NCI-H526 (cell line): ENCODE measurements at regions not wholly inside any gene's neighbourhood (a gene's known extent, or its start where the extent isn't known, plus 50 kb on each side); places are given as distances from the start of the nearest gene placed in this dataset.
"Not testable (repeated sequence)": the region's sequence is repeated elsewhere in the genome, so short reads cannot be mapped to it uniquely, and the experiment has no call there.

Source experiments
- DNase-seq, 2 experiments: peaks; one replicate each; lab custom pipeline; 2025; lab: John Stamatoyannopoulos, UW

DNA sequence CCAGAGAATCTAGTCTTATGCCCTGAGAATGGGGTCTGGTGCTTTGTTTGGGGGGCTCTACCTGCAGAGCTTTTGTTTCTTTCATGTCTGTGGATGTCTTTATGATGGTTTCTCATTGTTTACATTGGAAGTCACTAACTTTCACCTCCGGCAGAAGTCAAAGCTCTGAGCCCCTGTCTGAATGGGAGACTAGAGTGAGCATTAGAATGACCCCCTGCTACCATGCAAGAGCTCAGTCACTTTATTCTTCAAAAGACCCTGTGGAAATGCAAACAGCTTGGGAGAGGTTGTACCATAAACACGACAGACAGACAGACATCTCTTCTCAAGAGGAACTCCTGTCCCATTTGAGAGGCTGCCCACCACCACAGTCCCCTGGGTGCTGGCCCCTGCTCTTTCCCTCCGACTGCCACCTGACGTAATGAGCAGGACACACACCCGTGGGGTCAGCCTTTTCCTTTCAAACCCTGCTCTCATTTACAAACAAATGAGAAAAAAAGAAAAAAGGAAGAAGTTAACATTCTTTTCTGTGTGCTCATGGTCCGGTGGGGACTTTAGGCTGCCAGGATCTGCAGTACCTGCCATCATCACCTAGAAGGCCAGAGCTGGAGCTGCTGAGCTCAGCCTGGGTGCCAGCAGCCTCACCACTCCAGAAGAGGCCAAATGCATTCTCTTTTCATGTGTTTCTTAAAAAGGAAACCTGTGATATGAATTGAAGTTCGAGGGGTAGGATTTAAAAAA lies 91.6 kb downstream of the FZD1 start:
- DNase-seq, result no peak

GRCh38 chr7:91356915-91357314 lies 92.7 kb downstream of the FZD1 start:
- no peak for DNase-seq

DNA sequence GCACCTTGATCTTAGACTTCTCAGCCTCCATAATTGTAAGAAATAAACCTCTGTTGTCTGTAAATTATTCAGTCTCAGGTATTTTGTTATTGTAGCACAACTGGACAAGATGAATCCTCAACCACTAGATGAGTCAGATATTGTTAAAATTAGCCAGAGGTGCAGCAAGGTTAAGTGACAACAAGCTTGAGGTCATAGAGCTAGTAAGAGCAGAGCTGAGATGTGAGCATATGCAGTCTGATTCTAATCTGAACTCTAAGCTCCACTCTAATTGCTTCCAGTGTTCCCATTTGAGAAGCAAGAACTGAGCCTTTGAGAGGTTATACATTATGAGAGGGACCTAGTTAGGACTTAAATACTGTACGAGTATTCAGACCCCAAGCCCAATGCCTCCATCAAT lies 93.1 kb downstream of the FZD1 start:
- no peak for DNase-seq

DNA sequence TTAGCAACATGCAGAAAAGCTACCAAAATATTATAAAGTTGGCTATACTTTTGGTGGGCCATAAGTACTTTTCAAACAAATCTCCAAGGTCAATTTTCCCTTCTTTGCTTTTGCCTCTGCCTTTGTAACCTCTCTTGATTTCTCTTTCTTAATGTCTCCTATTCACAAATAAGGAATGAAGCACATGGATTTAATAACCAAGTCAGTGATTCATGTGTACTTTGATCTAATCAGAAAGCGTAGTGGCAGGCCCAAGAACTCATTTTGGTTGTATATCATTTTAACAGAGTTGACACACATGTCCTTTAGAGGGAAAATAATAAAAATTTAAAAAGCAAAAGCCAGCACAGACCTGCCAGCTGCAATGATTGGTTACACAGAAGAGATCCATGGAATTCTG lies 93.7 kb downstream of the FZD1 start:
- DNase-seq, result no peak

GRCh38 chr7:91358303-91358702 lies 94.1 kb downstream of the FZD1 start:
- DNase-seq, result peak; percentile 40 to 54

DNA sequence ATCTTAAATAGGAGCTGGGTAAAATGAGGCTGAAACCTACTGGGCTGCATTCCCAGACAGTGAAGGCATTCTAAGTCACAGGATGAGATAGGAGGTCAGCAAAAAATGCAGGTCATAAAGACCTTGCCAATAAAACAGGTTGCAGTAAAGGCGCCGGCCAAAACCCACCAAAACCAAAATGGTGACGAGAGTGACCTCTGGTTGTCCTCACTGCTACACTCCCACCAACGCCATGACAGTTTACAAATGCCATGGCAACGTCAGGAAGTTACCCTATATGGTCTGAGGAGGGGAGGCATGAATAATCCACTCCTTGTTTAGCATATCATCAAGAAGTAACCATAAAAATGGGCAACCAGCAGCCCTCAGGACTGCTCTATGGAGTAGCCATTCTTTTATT lies 100.9 kb downstream of the FZD1 start:
- not testable (repeated sequence) for DNase-seq

DNA sequence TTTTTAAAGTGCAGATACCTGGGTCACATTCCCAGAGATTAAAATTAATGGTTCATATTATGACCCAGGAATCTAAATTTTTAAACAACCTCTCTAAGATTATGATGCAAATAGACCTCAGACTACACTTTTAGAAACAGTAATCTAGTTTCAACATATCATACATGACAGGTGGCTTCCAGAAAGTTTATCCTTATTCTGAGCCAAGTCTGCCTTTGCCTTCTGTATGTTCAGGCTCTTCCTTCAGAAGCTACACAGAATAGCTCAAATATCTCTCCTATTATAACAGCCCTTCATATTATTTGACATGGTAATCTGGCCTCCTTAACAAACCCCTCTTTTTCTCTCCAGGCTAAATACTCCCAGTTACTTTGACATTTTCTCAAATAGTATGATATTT lies 101.9 kb downstream of the FZD1 start:
- no peak for DNase-seq

DNA sequence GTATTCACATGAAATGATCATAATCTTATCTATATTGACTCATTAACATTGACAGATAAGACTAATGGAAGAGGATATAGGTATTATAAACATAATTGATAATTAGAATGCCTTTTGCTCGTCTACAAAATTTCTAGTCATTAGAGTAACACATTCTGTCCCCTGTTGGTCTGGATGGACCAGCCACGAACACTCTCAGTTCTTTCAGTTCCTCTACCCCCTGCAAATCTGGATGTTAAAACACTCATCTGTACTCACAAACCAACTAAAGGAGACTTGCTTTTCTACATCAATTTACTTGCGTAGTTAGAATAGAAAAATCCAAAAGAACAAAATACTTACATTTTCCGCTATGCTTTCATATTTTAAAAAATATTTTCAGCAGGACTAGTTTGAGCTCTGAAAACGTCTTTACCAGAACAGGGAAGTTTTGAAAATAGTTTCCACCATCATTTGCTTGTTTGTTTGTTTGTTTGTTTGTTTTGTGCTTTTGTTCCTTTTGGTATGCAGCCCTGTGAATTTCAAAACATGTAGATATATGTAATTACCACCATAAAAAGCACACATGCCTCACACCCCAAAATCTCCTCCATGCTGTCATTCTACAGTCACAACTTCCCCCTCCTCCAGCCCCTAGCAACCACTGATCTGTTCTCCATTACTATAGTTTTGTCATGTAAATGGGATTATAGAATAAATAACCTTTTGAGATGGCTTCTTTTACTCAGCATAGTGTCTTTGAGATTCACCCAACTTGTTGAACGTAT lies 103.8 kb downstream of the FZD1 start:
- no peak for DNase-seq

GRCh38 chr7:91372323-91372722 lies 108.1 kb downstream of the FZD1 start:
- DNase-seq, result no peak

GRCh38 chr7:91373111-91373800 lies 109.0 kb downstream of the FZD1 start:
- DNase-seq, result no peak

DNA sequence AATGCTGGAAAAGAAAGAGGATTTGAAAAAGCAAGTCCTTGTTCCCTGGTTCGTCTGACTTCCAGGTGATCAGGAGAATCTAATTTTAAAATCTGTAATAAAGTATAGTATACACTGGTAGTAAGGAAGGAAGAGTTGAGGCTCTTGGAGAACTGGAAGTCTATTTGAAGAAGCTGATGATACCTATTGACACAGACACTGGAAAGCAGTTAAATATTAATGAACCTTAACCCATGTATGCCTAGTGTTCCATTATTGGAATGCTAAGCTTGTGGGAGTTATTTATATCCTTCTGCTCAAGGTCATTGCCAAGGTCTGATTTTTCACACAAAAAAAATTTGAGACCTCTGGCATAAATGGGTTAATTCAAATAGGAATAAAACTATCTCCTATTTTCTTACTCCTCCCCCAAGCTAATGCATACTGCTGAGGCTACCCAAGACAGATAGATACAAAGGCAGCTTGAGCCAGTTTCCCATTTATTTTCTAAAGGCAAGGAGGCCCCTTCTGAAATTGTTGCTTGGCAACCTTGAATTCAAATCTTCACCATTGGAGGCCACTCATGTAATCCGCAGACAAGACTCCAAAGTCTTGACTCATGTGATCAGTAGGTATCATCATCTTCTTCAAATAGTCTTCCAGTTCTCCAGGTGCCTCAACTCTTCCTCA lies 110.2 kb downstream of the FZD1 start:
- DNase-seq, result no peak

GRCh38 chr7:91375378-91375777 lies 111.1 kb downstream of the FZD1 start:
- DNase-seq, result no peak

DNA sequence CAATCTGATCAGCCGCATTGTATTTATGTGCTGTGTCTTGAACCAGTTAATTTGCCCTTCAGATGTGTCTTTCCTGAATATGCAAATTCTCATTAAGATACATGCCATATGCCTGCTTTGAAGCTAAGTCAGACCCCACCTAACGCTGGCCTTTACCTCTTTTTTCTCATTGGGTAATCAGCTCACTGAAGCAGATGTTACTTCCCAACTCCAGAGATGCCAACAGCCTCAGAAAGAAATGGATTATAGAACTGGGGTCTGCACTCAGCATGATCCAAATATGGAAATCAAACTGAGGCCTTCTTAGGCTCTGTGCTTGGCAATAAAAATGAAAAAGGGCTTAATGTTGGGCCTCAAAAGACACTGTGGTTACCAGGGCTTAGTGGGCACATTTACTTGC lies 113.9 kb downstream of the FZD1 start:
- peak; percentile 34 to 49 for DNase-seq

DNA sequence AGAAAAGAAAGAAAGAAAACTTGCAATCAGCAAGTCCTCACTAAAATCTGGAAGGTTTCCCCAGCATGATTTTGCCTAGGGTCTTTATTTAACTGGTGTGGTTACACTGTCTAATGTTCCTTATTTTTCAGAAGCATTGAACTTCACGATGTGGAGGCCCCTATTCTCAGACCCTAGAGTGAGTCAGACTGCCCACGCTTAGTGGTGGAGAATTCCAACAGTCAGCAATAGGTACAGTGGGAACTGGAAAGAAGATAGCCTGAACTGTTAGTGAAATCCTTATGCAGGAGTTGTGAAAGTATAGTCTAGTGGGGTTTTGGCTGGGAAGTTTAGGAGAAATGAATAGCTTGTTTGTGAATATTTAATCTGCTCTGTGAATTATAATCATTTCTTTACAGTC lies 115.0 kb downstream of the FZD1 start:
- DNase-seq, result no peak

GRCh38 chr7:91379991-91380390 lies 115.8 kb downstream of the FZD1 start:
- DNase-seq, result no peak

DNA sequence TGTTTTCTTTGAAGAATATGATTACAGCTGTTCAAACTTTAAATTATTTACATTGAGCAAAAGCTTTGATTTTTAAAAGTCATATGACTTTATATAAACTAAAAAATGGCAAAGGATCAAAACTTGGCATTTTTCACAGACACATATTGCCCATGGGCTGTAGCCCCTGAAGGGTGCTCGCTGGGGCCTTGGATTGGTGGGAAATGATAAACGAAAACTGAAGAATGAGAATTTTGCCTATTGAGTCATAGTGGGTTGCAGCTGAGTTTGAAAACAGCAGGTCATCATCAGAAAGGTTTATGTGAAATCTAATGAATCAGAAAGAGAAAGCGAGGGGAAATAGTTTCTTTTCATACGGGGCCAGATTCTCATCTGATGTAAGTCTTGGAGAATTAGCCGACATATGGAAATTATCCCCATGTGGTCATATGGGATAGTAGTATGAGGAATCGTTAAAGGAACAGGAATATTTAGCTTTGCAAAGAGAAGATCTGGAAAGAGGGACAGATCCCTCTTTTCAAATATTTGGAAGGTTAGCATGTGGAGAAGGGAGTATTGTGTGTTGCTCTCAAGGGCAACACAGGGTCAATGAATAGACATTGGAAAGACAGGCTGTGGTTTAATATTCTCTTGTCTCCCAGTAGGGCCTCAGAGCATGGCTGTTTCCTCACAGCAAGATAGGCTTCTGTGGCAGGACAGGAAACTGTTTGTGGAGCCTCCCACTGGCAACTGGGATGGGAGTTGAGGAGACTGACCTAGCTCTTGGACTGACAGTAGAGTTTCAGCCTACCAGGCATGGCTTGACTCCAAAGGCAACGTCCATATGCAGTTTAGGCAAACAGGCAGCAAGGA lies 119.0 kb downstream of the FZD1 start:
- no peak for DNase-seq

DNA sequence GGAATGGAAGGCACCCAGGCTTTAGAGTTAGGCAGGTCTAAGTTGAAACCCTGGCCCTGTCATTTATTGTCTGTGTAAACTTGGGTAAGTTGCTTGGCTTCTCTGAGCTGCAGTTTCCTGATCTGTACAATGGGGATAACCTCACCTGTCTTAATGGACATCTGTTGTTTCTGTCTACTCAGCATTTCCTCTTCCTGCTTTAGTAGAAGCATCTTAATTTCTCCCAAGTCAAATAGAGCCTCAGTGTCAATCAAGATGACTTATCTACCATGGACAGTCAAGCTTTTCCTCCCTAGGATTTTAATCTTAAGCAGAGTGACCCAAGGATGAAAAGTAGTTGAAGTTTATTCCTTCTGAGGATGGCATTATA lies 119.7 kb downstream of the FZD1 start:
- DNase-seq, result no peak

DNA sequence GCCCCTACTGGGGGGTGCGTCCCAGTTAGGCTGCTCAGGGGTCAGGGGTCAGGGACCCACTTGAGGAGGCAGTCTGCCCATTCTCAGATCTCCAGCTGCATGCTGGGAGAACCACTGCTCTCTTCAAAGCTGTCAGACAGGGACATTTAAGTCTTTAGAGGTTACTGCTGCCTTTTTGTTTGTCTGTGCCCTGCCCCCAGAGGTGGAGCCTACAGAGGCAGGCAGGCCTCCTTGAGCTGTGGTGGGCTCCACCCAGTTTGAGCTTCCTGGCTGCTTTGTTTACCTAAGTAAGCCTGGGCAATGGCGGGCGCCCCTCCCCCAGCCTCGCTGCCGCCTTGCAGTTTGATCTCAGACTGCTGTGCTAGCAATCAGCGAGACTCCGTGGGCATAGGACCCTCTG lies 130.5 kb downstream of the FZD1 start:
- DNase-seq, result not testable (repeated sequence)

DNA sequence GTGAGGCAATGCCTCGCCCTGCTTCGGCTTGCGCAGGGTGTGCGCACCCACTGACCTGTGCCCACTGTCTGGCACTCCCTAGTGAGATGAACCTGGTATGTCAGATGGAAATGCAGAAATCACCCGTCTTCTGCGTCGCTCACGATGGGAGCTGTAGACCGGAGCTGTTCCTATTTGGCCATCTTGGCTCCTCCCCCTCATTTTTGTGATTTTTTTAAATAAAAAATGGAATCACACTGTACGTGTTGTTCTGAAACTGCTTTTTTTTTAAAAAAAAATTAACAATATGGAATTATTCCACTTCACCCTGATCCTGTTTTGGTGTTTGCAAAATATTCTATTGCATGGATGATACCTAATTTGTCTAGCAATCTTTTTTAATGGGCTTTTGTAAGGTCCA lies 131.1 kb downstream of the FZD1 start:
- DNase-seq, result not testable (repeated sequence)

GRCh38 chr7:91397096-91397495 lies 132.9 kb downstream of the FZD1 start:
- DNase-seq, result no peak

DNA sequence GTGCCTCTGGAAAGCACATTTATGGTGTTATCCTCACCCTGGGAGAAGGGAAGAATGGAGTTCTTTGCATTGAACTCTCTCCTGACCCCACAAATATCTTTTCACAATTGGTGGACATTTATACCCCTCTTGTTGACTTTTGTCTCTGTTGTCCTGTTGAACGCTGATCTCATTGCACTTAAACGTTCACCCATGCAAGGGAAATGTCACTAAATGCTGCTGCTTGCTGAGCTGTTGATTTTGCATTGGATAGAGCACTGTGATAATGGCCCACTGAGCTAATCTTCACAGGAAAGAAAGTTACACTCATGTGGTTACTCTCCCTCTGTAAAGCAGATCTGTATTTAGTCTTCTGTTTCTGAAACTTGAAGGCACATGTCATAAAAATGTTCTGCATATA lies 133.4 kb downstream of the FZD1 start:
- DNase-seq, result no peak

- DNase-seq, result no peak
Measured at GRCh38 chr7:91398341-91398740, 134.1 kb downstream of the FZD1 start.
